Dendritic cell treated with granulocyte-macrophage colony-stimulating factor and Interleukin-4, amounts not matched to agents 40 ng/mL and 50 ng/mL, for 4 days (primary cell): ENCODE measurements at regions not wholly inside any gene's neighbourhood (a gene's known extent, or its start where the extent isn't known, plus 50 kb on each side); places are given as distances from the start of the nearest gene placed in this dataset.
"Not testable (repeated sequence)": the region's sequence is repeated elsewhere in the genome, so short reads cannot be mapped to it uniquely, and the experiment has no call there.

Experiments
- H3K27ac Mint-ChIP-seq: one replicate; pipeline ENCODE4 v1.8.0; 2022; ENCODE audit warnings: mild to moderate bottlenecking, mixed read lengths
- H3K27me3 Mint-ChIP-seq: one replicate; pipeline ENCODE4 v1.8.0; 2022; ENCODE audit warnings: mild to moderate bottlenecking, mixed read lengths
- H3K36me3 Mint-ChIP-seq: one replicate; pipeline ENCODE4 v1.8.0; 2022; ENCODE audit warnings: low read depth, mixed read lengths
- H3K4me1 Mint-ChIP-seq: one replicate; pipeline ENCODE4 v1.8.0; 2022; ENCODE audit warnings: low read depth, mixed read lengths
- H3K4me3 Mint-ChIP-seq: one replicate; pipeline ENCODE4 v1.8.0; 2022; ENCODE audit warnings: mild to moderate bottlenecking, moderate library complexity, mixed read lengths
- H3K9me3 Mint-ChIP-seq: one replicate; pipeline ENCODE4 v1.8.0; 2022; ENCODE audit warnings: mixed read lengths
- intact Hi-C: fragments of 100-400 bp; cut with micrococcal nuclease; formaldehyde crosslinking; loops from one replicate; pipeline ENCODE4 v1.15.0; 2022

DNA sequence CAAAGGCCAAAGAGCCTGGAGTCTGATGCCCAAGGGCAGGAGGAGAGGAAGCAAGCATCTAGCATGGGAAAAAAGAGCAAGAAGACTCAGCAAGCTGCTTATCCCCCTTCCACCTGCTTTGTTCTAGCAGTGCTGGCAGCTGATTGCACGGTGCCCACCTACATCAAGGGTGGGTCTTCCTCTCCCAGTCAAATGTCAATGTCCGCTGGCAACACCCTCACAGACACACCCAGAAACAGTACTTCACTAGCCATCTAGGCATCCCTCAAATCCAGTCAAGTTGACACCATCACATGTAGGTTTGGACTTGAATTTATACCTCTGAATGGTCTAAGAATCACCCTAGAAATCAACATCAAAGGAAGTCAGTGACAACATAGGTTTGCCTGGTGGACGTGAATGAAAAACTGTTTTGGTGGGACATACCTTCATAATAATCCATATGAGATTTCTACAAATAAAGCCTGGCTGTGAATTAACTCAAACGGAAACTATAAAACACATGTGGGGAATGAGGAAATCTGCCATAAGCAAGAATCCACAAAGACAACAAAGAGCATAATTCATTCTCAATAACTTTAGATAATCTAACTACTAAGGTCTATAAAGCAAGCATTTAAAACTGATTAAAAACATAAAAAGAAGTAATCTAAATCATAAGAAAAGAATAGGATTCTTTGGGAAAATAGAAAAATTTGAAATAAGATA lies 185.8 kb upstream of the JADE1 start:
- Mint-ChIP-seq H3K4me1 (no peaks in the 10 kb centered on the region), H3K36me3 (no peaks in the 10 kb centered on the region), H3K4me3 (no peak overlapping the region), H3K27ac (no peak overlapping the region), H3K9me3 (peaks cover 16% of the 10 kb centered on the region), H3K27me3 (peaks cover 12% of the 10 kb centered on the region)
- intact Hi-C loops = no loop called here

DNA sequence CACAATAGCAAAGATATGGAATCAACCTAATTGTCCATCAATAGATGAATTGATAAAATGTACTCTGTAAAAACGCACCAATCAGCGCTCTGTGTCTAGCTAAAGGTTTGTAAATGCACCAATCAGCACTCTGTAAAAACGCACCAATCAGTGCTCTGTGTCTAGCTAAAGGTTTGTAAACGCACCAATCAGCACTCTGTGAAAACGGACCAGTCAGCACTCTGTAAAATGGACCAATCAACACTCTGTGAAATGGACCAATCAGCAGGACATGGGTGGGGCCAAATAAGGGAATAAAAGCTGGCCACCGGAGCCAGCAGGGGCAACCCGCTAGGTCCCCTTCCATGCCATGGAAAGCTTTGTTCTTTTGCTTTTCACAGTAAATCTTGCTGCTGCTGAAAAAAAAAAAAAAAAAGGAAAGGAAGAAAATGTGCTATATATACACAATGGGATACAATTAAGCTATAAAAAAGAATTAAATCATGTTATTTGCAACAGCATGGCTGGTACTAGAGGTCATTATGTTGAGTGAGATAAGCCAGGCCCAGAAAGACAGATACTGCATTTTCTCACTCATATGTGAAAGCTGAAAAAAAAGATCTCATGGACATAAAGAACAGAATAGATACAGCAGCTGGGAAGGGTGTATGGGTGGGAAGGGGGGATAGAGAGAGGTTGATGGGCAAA lies 189.1 kb upstream of the JADE1 start:
- peaks cover 36% of the 10 kb centered on the region for H3K9me3 Mint-ChIP-seq
- H3K4me3 Mint-ChIP-seq, H3K27me3 Mint-ChIP-seq, intact Hi-C loops, H3K27ac Mint-ChIP-seq, H3K4me1 Mint-ChIP-seq, H3K36me3 Mint-ChIP-seq: not testable (repeated sequence)

GRCh38 chr4:128615197-128615596 lies 194.3 kb upstream of the JADE1 start:
- Mint-ChIP-seq H3K4me1 (no peaks in the 10 kb centered on the region), H3K36me3 (no peaks in the 10 kb centered on the region), H3K9me3 (peaks cover 30% of the 10 kb centered on the region), H3K27ac (no peak overlapping the region), H3K4me3 (no peak overlapping the region), H3K27me3 (peaks cover 1% of the 10 kb centered on the region)
- intact Hi-C loops = no loop called here

DNA sequence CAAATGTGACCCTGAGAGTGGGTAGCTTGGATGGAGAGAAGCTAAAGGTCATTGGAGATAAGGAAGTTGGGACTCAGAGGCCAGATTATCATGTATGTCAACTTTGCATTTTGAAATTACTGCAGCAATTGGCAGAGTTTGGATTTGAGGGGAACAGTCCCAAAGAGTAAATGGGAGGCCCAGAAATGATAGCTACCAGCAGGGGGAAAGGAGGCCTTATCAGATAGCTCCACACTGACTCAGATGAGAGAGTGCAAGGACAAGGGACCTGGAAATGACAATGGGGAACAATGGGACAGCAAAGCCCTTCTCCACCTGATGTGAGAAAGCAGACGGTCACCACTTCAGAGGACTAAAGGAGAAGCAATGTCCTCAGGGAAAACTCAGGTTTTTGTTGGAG lies 201.5 kb upstream of the JADE1 start:
- no peaks in the 10 kb centered on the region for H3K9me3 Mint-ChIP-seq
- intact Hi-C loops = no loop called here
- H3K27me3 Mint-ChIP-seq = peaks cover 1% of the 10 kb centered on the region
- H3K27ac Mint-ChIP-seq = no peak overlapping the region
- H3K36me3 Mint-ChIP-seq = no peaks in the 10 kb centered on the region
- no peaks in the 10 kb centered on the region for H3K4me1 Mint-ChIP-seq
- no peak overlapping the region for H3K4me3 Mint-ChIP-seq

DNA sequence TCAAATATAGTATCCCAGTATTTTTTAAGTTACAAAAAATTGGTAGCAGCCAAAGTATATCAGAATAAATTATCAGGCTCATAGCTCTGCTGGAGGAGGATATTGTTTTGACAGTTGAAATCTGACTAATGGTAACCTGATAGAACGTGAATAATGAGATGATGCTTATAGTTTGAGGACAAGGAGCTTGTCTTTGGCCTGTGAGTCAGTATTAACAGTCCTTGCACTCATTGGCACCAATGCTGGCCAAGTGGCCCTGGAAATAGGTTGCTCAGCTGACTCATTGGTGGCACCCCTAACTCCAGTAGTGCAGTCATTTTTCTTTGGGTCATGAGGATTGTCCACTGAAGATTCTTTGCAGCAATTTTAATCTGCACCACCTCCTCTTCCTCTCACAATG lies 203.3 kb upstream of the JADE1 start:
- Mint-ChIP-seq H3K4me3 (no peak overlapping the region), H3K27me3 (peaks cover 2% of the 10 kb centered on the region), H3K4me1 (no peaks in the 10 kb centered on the region), H3K36me3 (no peaks in the 10 kb centered on the region), H3K9me3 (no peaks in the 10 kb centered on the region), H3K27ac (no peak overlapping the region)
- intact Hi-C loops = no loop called here

GRCh38 chr4:128604840-128605239 lies 204.7 kb upstream of the JADE1 start:
- Mint-ChIP-seq H3K27me3 (peaks cover 2% of the 10 kb centered on the region), H3K4me3 (no peak overlapping the region), H3K36me3 (no peaks in the 10 kb centered on the region), H3K4me1 (peaks cover 2% of the 10 kb centered on the region), H3K27ac (no peak overlapping the region), H3K9me3 (no peaks in the 10 kb centered on the region)
- intact Hi-C loops = no loop called here

- H3K36me3 Mint-ChIP-seq = no peaks in the 10 kb centered on the region
- peaks cover 2% of the 10 kb centered on the region for H3K27me3 Mint-ChIP-seq
- no peaks in the 10 kb centered on the region for H3K9me3 Mint-ChIP-seq
- H3K27ac Mint-ChIP-seq = no peak overlapping the region
- H3K4me3 Mint-ChIP-seq = no peak overlapping the region
- intact Hi-C loops = no loop called here
- peaks cover 5% of the 10 kb centered on the region for H3K4me1 Mint-ChIP-seq
Observed at GRCh38 chr4:128604204-128604603, 205.3 kb upstream of the JADE1 start.

DNA sequence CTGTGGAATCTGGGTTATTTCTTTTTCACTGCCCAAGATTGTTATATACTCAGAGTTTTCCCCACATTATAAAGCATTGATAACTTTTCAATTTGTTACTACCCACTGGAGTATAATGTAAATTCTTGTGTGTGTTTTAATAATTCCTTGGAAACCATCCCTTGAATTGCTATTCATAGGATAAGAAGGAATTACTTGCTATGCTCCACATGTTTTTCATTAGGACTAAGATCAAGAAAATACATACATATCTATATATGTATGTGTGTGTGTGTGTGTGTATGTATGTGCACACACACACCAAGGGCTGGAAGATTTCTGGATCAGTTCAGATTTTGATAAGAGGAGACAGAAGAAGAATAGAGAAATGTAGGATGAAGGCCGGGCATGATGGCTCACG lies 206.4 kb upstream of the JADE1 start:
- Mint-ChIP-seq H3K4me1 (peaks cover 12% of the 10 kb centered on the region), H3K9me3 (no peaks in the 10 kb centered on the region), H3K27me3 (peaks cover 2% of the 10 kb centered on the region), H3K27ac (no peak overlapping the region), H3K36me3 (no peaks in the 10 kb centered on the region), H3K4me3 (no peak overlapping the region)
- intact Hi-C loops = no loop called here

GRCh38 chr4:128601991-128602695 lies 207.4 kb upstream of the JADE1 start:
- H3K4me1 Mint-ChIP-seq = peaks cover 12% of the 10 kb centered on the region
- peaks cover 2% of the 10 kb centered on the region for H3K27me3 Mint-ChIP-seq
- intact Hi-C loops = no loop called here
- H3K36me3 Mint-ChIP-seq = no peaks in the 10 kb centered on the region
- no peak overlapping the region for H3K4me3 Mint-ChIP-seq
- H3K27ac Mint-ChIP-seq = no peak overlapping the region
- H3K9me3 Mint-ChIP-seq = no peaks in the 10 kb centered on the region

GRCh38 chr4:128600996-128601871 lies 208.3 kb upstream of the JADE1 start:
- H3K4me1 Mint-ChIP-seq = peaks cover 12% of the 10 kb centered on the region
- H3K36me3 Mint-ChIP-seq = no peaks in the 10 kb centered on the region
- peaks cover 5% of the 10 kb centered on the region for H3K27me3 Mint-ChIP-seq
- no peak overlapping the region for H3K27ac Mint-ChIP-seq
- intact Hi-C loops = no loop called here
- H3K4me3 Mint-ChIP-seq = no peak overlapping the region
- H3K9me3 Mint-ChIP-seq = peaks cover 6% of the 10 kb centered on the region

- peaks cover 8% of the 10 kb centered on the region for H3K27me3 Mint-ChIP-seq
- intact Hi-C loops = no loop called here
- H3K36me3 Mint-ChIP-seq = no peaks in the 10 kb centered on the region
Observed at GRCh38 chr4:128600410-128600809, 209.1 kb upstream of the JADE1 start.

DNA sequence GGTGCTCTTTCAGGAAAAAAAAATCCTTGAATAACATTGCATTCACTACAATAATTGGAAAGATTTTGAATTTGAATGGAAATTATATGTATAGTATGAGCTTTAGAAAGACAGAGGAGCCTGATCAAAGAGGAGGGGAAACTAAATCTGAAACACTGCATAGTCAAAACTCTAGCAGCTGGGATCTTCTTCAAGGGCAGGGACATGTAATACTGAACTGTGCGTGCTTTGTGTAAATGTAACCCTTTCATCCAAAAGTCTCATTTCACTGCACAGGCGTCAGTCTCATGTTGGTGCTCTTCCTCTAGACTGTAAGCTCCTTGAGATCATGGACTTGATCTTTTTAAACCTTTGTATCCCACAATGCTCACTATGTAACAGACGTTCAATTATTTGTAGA lies 212.0 kb upstream of the JADE1 start:
- intact Hi-C loops = no loop called here
- peaks cover 11% of the 10 kb centered on the region for H3K9me3 Mint-ChIP-seq

More at GRCh38 chr4:128600410-128600809, 209.1 kb upstream of the JADE1 start:
- H3K4me3 Mint-ChIP-seq = no peak overlapping the region
- H3K4me1 Mint-ChIP-seq = peaks cover 12% of the 10 kb centered on the region
- H3K9me3 Mint-ChIP-seq = peaks cover 11% of the 10 kb centered on the region
- no peak overlapping the region for H3K27ac Mint-ChIP-seq

GRCh38 chr4:128596853-128597252 lies 212.6 kb upstream of the JADE1 start:
- peaks cover 11% of the 10 kb centered on the region for H3K27me3 Mint-ChIP-seq
- H3K27ac Mint-ChIP-seq = no peak overlapping the region
- H3K36me3 Mint-ChIP-seq = no peaks in the 10 kb centered on the region
- intact Hi-C loops = no loop called here
- no peak overlapping the region for H3K4me3 Mint-ChIP-seq
- H3K9me3 Mint-ChIP-seq = peaks cover 11% of the 10 kb centered on the region
- peaks cover 12% of the 10 kb centered on the region for H3K4me1 Mint-ChIP-seq

More for the DNA sequence above, 212.0 kb upstream of the JADE1 start:
- Mint-ChIP-seq H3K4me3 (no peak overlapping the region), H3K36me3 (no peaks in the 10 kb centered on the region), H3K27ac (no peak overlapping the region), H3K4me1 (peaks cover 12% of the 10 kb centered on the region), H3K27me3 (peaks cover 11% of the 10 kb centered on the region)
